Motor neuron (in vitro differentiated cells): ENCODE measurements at regions not wholly inside any gene's neighbourhood (a gene's known extent, or its start where the extent isn't known, plus 50 kb on each side); places are given as distances from the start of the nearest gene placed in this dataset.
"Not testable (repeated sequence)": the region's sequence is repeated elsewhere in the genome, so short reads cannot be mapped to it uniquely, and the experiment has no call there.

Experiments
- ATAC-seq, 8 experiments: fragments of 200-7000 bp; cut with Tn5 transposase; replicated peaks in 6 of 8; 2 replicates each; pipeline ENCODE4 v1.8.0; 2021; ENCODE audit warnings: mild to moderate bottlenecking in 8 of 8, moderate library complexity in 8 of 8
- H3K27ac ChIP-seq, 2 donors: fragments of 250-450 bp; sonication (Bioruptor Pico); 2 replicates each; pipeline ENCODE4 v1.9.0; 2021; ENCODE audit warnings: antibody characterized with exemption in 2 of 2, mild to moderate bottlenecking in 2 of 2, moderate library complexity in 1 of 2
- H3K4me1 ChIP-seq, 2 donors: fragments of 250-450 bp; sonication (Bioruptor Pico); replicated peaks in 1 of 2; 2 replicates each; pipeline ENCODE4 v1.6.1; 2021; ENCODE audit warnings: antibody characterized with exemption in 2 of 2, mild to moderate bottlenecking in 2 of 2, moderate library complexity in 1 of 2
- H3K4me3 ChIP-seq, 5 donors: fragments of 250-450 bp; sonication (Bioruptor Pico); 2 replicates each; pipeline ENCODE4 v1.9.0; 2021; ENCODE audit warnings: antibody characterized with exemption in 5 of 5, mild to moderate bottlenecking in 5 of 5, moderate library complexity in 4 of 5
- WGBS, 10 experiments: fragments of 450-650 bp; shearing (Covaris generic); methylation state at CpG; one replicate each; pipeline ENCODE4 v1.0.0; 2022; 5-methylcytosine and 5-hydroxymethylcytosine counted together
- in situ Hi-C, 9 experiments: fragments of 400-800 bp; cut with MboI; loops; one replicate each; pipeline ENCODE4 v1.15.0; 2021; ENCODE audit warnings: low sequenced_read_pairs in 9 of 9, low pct_unique_long_range_greater_than_20kb in 2 of 9; ENCODE audit not compliant: unreplicated experiment in 9 of 9

DNA sequence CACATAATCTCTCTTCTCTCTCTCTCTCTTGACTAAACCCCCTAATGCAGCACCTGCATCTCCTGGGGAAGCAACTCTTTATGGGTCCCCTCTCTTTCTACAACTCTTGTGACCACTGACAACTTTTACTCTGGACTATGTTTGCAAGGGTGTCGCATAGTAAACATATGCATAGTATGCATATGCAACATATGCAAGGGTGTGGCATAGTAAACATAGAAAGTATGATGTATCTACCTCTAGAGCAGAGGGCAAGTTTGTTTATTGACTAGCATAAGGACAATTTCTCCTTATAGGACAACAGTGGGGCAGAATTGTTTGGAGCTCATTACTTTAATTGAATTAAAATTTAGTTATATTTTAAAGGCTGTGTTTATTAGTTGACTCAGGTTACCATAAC is 462.5 kb downstream of the AMY1C start:
- Histone ChIP-seq H3K4me1 (no peaks in the 10 kb centered on the region), H3K27ac (no peak overlapping the region), H3K4me3 (no peak overlapping the region)
- in situ Hi-C loops: no loop called here
- ATAC-seq: peak in 3 of 8 experiments; percentile 60 to 90 (median 64)
- WGBS, 10 experiments: 0 to 100% (median 88%) methylated on average over 1 of the region's 1 CpG; no CpG with 5 or more reads in 2 of the 10 experiments

DNA sequence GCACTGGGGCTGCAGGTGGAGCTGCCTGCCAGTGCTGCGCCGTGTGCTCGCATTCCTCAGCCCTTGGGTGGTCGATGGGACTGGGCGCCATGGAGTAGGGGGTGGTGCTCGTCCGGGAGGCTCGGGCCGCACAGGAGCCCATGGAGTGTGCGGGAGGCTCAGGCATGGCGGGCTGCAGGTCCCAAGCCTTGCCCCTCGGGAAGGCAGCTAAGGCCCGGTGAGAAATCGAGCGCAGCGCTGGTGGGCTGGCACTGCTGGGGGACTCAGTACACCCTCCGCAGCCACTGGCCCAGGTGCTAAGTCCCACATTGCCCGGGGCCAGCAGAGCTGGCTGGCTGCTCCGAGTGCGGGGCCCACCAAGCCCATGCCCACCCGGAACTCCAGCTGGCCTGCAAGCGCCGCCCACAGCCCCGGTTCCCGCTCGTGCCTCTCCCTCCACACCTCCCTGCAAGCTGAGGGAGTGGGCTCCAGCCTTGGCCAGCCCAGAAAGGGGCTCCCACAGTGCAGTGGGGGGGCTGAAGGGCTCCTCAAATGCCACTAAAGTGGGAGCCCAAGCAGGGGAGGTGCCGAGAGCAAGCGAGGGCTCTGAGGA is 467.8 kb downstream of the AMY1C start:
- in situ Hi-C loops, H3K4me1 ChIP-seq, ATAC-seq, H3K27ac ChIP-seq, H3K4me3 ChIP-seq: not testable (repeated sequence)
- 92 to 97% (median 96%) methylated on average over 4 to 6 of the region's 28 CpGs; no CpG with 5 or more reads in 7 of the 10 experiments for WGBS, 10 experiments

DNA sequence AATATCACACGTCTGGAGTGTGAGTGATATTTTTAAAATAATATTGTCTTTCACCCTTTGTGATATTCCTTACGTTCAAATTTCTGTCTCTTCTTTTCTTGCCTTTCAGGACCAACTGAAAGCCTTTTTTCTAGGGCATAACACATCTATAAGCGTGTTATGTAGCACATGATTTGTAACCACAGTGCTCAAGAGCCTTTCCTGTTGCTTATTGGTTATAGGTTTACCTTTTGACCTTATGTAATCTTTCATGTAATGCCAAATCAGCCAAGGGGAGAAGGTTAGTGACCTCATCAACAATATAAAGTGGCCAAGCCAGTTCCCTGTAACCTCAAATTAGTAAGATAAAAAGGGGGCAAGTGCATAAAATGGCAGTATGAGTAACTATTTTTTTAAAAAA is 480.2 kb downstream of the AMY1C start:
- ATAC-seq: peak in 5 of 8 experiments; percentile 37 to 93 (median 92)
- in situ Hi-C loops: no loop called here
- Histone ChIP-seq H3K4me3 (no peak overlapping the region), H3K27ac (peak overlapping the region in 1 of 2 donors; percentile 56), H3K4me1 (peaks cover 18 to 41% of the 10 kb centered on the region in 2 donors)
- 0 to 60% (median 16%) methylated on average over 1 to 3 of the region's 3 CpGs for WGBS, 10 experiments

DNA sequence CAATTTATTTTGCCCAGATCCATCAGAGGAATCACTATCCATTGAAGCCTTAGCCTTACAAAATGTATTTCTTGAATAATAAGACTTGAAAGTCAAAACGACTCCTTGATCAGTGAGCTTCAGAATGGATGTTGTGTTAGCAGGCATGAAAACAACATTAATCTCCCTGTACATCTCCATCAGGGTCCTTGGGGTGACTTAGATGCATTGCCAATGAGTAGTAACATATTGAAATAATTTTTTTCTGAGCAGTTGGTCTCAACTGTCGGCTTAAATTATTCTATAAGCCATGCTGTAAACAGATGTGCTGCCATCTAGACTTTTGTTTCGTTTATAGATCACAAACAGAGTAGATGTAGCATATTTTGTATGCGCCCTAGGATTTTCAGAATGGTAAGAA is 482.0 kb downstream of the AMY1C start:
- WGBS, 10 experiments: 0 to 93% (median 56%) methylated on average over 1 to 4 of the region's 4 CpGs
- ATAC-seq: peak in 2 of 8 experiments; percentile 57
- in situ Hi-C loops: no loop called here
- Histone ChIP-seq H3K4me3 (no peak overlapping the region), H3K27ac (no peak overlapping the region), H3K4me1 (peaks cover 18 to 41% of the 10 kb centered on the region in 2 donors)

DNA sequence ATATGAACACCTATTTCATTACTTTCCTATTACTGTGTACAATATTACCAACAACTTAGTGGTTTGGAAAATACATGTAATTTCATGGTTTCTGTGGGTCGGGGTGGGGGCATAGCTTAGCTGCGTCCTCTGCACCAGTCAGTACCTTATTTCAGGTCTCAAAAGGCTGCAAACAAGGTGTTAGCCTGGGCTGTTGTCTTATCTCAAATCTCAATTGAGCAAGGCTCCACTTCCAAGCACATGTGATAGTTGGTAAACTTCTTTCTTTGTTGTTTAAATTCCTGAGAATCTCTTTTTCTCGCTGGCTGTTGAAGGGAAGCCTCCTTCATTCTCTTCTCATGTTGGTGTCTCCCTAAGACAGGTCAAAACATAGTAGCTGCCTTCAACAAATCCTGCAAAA is 485.4 kb downstream of the AMY1C start:
- ATAC-seq: no peak
- WGBS, 10 experiments: 7 to 88% (median 61%) methylated on average over 1 to 3 of the region's 3 CpGs; no CpG with 5 or more reads in 2 of the 10 experiments
- H3K4me3 ChIP-seq: no peak overlapping the region
- H3K4me1 ChIP-seq: peaks cover 16 to 38% of the 10 kb centered on the region in 2 donors
- H3K27ac ChIP-seq: no peak overlapping the region
- in situ Hi-C loops: no loop called here

DNA sequence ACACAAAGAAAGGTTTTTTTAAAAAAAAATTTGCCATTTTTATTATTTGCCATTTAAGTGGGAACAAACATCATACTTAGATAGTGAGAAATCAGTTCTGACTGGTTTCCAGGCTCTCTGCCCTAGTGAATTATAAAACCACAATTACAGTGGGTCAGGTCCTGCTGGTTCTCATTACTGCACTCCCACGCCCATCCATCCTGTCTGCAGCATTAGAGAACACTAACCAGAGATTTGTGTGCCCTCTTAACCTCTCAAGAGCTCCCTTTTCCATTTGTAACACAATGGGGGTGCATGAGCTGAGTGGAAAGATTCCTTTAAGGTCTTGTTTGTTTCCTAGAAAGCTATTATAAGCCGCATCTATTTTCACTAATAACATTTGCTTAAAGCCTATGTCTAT is 489.3 kb downstream of the AMY1C start:
- in situ Hi-C loops: no loop called here
- 0 to 20% (median 0%) methylated on average over 1 to 2 of the region's 2 CpGs; no CpG with 5 or more reads in 1 of the 10 experiments for WGBS, 10 experiments
- ATAC-seq: peak in 5 of 8 experiments; percentile 80 to 99 (median 99)
- Histone ChIP-seq H3K4me1 (peaks cover 6 to 20% of the 10 kb centered on the region in 2 donors), H3K27ac (no peak overlapping the region), H3K4me3 (no peak overlapping the region)

DNA sequence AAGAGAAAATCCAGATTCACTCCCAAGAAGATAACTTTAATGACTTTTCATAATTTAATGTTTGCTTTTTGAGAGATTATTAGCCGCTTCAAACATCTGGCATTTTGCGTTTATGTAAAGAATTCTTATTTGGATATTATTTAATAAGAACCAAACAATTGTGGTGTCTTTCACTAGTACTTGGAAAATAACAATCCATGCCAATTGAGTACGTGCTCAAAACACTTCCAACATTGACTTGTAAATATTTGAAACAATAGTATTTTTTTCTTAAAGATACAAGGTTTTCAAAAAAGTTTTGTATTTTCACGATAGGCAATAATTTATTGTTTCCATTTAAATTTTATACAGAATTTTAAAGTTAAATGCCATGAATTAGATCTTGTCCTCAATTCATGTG is 498.7 kb downstream of the AMY1C start:
- Histone ChIP-seq H3K27ac (no peak overlapping the region), H3K4me1 (no peaks in the 10 kb centered on the region), H3K4me3 (no peak overlapping the region)
- no peak for ATAC-seq
- WGBS, 10 experiments: 0 to 100% (median 39%) methylated on average over 4 of the region's 4 CpGs
- in situ Hi-C loops: no loop called here

DNA sequence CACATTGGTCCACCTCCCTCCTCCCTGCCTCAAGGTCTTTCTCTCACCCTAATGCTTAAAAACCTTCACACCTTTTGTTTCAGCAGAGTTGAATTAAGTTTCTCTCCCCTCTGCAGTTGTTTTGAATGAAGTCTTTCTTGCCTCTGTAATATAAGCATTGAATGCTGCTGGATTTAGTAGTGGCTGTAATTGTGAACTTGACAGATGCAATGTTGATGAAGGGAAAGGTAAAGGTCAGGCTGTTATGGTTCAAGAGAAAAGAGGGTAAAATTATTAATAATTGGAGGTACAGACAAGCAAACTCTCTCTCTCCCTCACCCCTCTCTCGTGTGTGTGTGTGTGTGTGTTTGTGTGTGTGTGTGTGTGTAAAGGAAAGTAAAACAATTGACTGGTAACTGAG is 509.8 kb downstream of the AMY1C start:
- peak in 3 of 8 experiments; percentile 62 to 64 (median 64) for ATAC-seq
- WGBS, 10 experiments: 0 to 30% (median 0%) methylated on average over 1 of the region's 1 CpG; no CpG with 5 or more reads in 4 of the 10 experiments
- in situ Hi-C loops: no loop called here
- Histone ChIP-seq H3K4me3 (no peak overlapping the region), H3K27ac (no peak overlapping the region), H3K4me1 (peaks cover 0 to 6% of the 10 kb centered on the region in 2 donors)

DNA sequence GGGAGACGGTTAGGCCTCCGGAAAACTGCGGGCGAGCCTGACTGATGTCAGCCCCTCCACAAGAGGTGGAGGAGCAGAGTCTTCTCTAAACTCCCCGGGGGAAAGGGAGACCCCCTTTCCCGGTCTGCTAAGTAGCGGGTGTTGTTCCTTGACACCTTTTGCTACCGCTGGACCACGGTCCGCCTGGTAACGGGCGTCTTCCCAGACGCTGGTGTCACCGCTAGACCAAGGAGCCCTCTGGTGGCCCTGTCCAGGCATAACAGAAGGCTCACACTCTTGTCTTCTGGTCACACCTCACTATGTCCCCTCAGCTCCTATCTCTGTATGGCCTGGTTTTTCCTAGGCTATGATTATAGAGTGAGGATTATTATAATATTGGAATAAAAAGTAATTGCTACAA is 513.4 kb downstream of the AMY1C start:
- in situ Hi-C loops, ATAC-seq, H3K4me3 ChIP-seq, H3K4me1 ChIP-seq, H3K27ac ChIP-seq: not testable (repeated sequence)
- 93 to 100% methylated on average over 1 to 3 of the region's 14 CpGs; no CpG with 5 or more reads in 8 of the 10 experiments for WGBS, 10 experiments

DNA sequence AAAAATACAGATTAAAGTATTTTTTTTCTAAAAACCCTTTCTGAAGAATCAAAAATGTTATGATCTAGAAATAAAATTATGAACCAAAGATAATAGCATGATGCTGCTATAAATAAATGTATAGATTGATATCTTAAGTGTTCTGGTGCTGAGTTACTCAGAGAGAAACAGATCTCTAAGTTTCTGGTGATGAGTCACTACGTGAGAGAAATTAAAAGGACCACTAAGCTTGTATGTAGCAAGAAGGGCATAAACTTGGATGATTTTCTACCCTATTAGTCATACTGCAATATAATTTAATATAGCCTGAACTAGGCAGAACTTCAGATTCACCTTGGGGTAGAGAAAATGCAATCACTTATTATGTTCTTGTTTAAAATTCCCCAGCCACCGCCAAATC is 514.8 kb downstream of the AMY1C start:
- peaks cover 0 to 7% of the 10 kb centered on the region in 2 donors for H3K4me1 ChIP-seq
- ATAC-seq: peak in 4 of 8 experiments; percentile 26 to 61 (median 34)
- 0 to 86% (median 50%) methylated on average over 1 to 2 of the region's 2 CpGs for WGBS, 10 experiments
- no peak overlapping the region for H3K4me3 ChIP-seq
- in situ Hi-C loops: no loop called here
- H3K27ac ChIP-seq: no peak overlapping the region

DNA sequence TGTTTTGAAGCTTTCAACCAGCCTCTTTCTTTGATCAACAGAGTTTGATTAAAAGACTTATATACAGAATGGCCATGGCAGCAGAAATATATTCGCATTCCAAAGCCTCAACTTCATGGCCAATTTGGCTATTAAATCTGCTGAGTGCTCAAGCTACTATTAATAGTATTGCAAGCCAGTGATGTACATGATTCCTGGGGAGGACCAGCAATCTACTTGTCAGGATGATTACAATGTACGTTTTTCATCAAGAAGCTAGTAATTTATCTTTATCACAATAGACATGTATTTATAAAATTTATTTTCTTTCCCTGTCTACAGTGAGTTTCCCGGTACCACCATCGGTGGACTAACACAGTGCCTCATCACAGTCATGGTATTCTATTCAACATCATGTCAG is 515.5 kb downstream of the AMY1C start:
- H3K27ac ChIP-seq: no peak overlapping the region
- 0 to 93% (median 78%) methylated on average over 2 to 4 of the region's 4 CpGs; no CpG with 5 or more reads in 1 of the 10 experiments for WGBS, 10 experiments
- peaks cover 0 to 5% of the 10 kb centered on the region in 2 donors for H3K4me1 ChIP-seq
- no peak for ATAC-seq
- in situ Hi-C loops: no loop called here
- no peak overlapping the region for H3K4me3 ChIP-seq

DNA sequence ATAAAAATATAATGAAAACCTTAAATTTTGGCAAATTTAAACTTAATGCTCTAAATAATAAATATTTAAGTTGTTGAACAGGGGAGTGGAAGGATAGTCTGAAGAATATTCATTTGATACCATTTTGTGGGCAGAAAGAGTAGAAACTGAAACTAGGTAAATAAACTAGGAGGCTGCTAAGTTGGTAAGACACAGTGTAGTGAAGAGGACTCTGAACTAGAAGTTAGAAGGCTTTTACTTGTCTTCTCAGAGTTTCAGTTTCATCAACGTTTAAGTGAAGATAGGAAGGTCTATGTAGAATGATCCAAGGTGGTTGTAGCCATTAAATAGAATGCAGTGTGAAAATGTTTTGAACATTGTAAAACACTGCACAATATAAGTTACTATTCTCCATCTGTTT is 516.9 kb downstream of the AMY1C start:
- in situ Hi-C loops: no loop called here
- Histone ChIP-seq H3K4me1 (peaks cover 0 to 5% of the 10 kb centered on the region in 2 donors), H3K27ac (no peak overlapping the region), H3K4me3 (no peak overlapping the region)
- 0 to 100% (median 42%) methylated on average over 1 of the region's 1 CpG for WGBS, 10 experiments
- no peak for ATAC-seq

DNA sequence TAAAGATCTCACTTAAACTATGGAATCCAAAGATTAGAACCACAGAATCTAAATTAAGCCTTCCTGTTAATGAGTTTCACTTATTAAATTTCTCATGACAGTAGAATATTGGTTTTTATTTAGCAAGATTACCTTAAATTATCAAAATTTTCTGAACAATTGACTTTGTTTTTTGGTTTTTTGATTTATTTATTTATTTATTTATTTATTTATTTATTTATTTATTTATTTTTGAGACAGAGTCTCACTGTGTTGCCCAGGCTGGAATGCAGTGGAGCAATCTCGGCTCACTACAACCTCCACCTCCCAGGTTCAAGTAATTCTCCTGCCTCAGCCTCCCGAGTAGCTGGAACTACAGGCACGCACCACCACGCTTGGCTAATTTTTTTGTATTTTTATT is 538.6 kb downstream of the AMY1C start:
- H3K27ac ChIP-seq, in situ Hi-C loops: not testable (repeated sequence)

DNA sequence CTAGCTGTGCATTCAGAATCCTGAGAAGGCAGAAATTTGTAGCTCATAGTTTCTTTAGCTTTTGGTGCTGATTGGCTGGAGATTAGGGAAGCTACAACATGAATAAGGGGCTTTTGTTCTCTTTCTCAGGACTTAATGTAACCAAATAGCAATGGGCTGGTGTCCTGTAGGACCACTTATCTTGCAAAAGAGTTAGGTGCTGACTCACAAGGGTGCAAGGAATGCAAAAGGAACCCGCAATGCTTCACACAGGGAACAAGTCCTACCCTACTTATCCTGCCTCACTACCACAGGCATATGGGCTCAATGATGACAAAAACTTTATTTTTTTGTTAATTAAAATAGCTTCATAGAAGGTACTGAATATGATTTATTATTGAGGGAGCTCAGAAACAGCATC is 541.5 kb downstream of the AMY1C start:
- no peak overlapping the region for H3K27ac ChIP-seq
- ATAC-seq: no peak
- peaks cover 0 to 5% of the 10 kb centered on the region in 2 donors for H3K4me1 ChIP-seq
- in situ Hi-C loops: no loop called here
- 0 to 56% (median 33%) methylated on average over 1 of the region's 1 CpG; no CpG with 5 or more reads in 3 of the 10 experiments for WGBS, 10 experiments
- no peak overlapping the region for H3K4me3 ChIP-seq

More for the DNA sequence above, 538.6 kb downstream of the AMY1C start:
- not testable (repeated sequence) for ATAC-seq, H3K4me1 ChIP-seq, H3K4me3 ChIP-seq
- 42 to 100% (median 95%) methylated on average over 1 to 4 of the region's 4 CpGs for WGBS, 10 experiments
